B cell (primary cell): ENCODE measurements at regions not wholly inside any gene's neighbourhood (a gene's known extent, or its start where the extent isn't known, plus 50 kb on each side); places are given as distances from the start of the nearest gene placed in this dataset.
"Not testable (repeated sequence)": the region's sequence is repeated elsewhere in the genome, so short reads cannot be mapped to it uniquely, and the experiment has no call there.

ENCODE experiments used
- ATAC-seq: fragments of 200-7000 bp; cut with Tn5 transposase; one replicate; pipeline ENCODE4 v1.10.0; 2021; ENCODE audit warnings: low read depth, mild to moderate bottlenecking, moderate number of reproducible peaks, moderate library complexity
- CTCF ChIA-PET: fragments of 350-600 bp; sonication (Branson Sonifier 250); formaldehyde crosslinking; loops from one replicate; lab custom pipeline; 2021; ENCODE audit warnings: antibody characterized with exemption, inconsistent platforms; lab: Charles Lee
- POLR2A ChIA-PET: fragments of 350-600 bp; sonication (Branson Sonifier 250); formaldehyde crosslinking; loops from one replicate; lab custom pipeline; 2021; ENCODE audit warnings: antibody characterized with exemption; lab: Charles Lee
- DNase-seq: peaks from one replicate; pipeline ENCODE4 v3.0.0; 2013
- H2AFZ ChIP-seq: 2 replicates; pipeline ENCODE4 v1.6.1; 2012; ENCODE audit warnings: mild to moderate bottlenecking, low read depth, low read length; ENCODE audit not compliant: insufficient read depth, poor library complexity, severe bottlenecking
- H3K27ac ChIP-seq, 2 donors: 1 replicate in 1 of 2; 2 replicates in 1 of 2; pipeline ENCODE4 v1.5.1; 2012 to 2013; ENCODE audit warnings: low read length in 2 of 2, mild to moderate bottlenecking in 2 of 2, moderate library complexity in 1 of 2
- H3K27me3 ChIP-seq, 4 experiments: fragments of 200-600 bp in 1 of 4; sonication (generic) in 1 of 4; replicated peaks in 1 of 4; 1 replicate in 2 of 4; 2 replicates in 2 of 4; pipeline versions ENCODE4 v1.6.1 to v1.7.0; 2013 to 2016; ENCODE audit warnings: low read length in 3 of 4, mild to moderate bottlenecking in 2 of 4, mixed read lengths in 1 of 4, moderate library complexity in 1 of 4; ENCODE audit not compliant: insufficient read depth in 4 of 4, control insufficient read depth in 3 of 4; ENCODE audit errors: control extremely low read depth in 1 of 4
- H3K36me3 ChIP-seq, 2 experiments: replicated peaks in 1 of 2; 1 replicate in 1 of 2; 2 replicates in 1 of 2; pipeline versions ENCODE4 v1.6.1 to v1.7.1; 2013; ENCODE audit warnings: low read length in 1 of 2; ENCODE audit not compliant: insufficient read depth in 2 of 2, control insufficient read depth in 1 of 2; ENCODE audit errors: control extremely low read depth in 1 of 2, extremely low read depth in 1 of 2
- H3K4me1 ChIP-seq, 2 donors: fragments of 200-600 bp in 1 of 2; sonication (generic) in 1 of 2; 1 replicate in 1 of 2; 2 replicates in 1 of 2; pipeline versions ENCODE4 v1.5.1 to v1.6.1; 2013 to 2017; ENCODE audit warnings: low read length in 2 of 2; ENCODE audit not compliant: control insufficient read depth in 2 of 2, insufficient read depth in 2 of 2
- H3K4me2 ChIP-seq: replicated peaks from 2 replicates; pipeline ENCODE3; 2012; ENCODE audit warnings: mild to moderate bottlenecking, low read depth, low read length; ENCODE audit not compliant: poor library complexity, severe bottlenecking
- H3K4me3 ChIP-seq, 5 experiments: fragments of 200-600 bp in 1 of 5; sonication (generic) in 1 of 5; 1 replicate in 3 of 5; 2 replicates in 2 of 5; pipeline versions ENCODE4 v1.5.1 to v1.7.0; 2011 to 2016; ENCODE audit warnings: low read length in 4 of 5, mild to moderate bottlenecking in 4 of 5, low read depth in 2 of 5, control low read depth in 1 of 5, moderate library complexity in 1 of 5; ENCODE audit not compliant: insufficient read depth in 1 of 5; ENCODE audit errors: control extremely low read depth in 1 of 5, extremely low read depth in 1 of 5
- H3K79me2 ChIP-seq: fragments of 200-600 bp; sonication (generic); one replicate; pipeline ENCODE4 v1.6.0; 2016; ENCODE audit warnings: low read length; ENCODE audit not compliant: control insufficient read depth, insufficient read depth
- H3K9ac ChIP-seq: fragments of 200-600 bp; sonication (generic); 2 replicates; pipeline ENCODE4 v1.6.1; 2017; ENCODE audit warnings: mild to moderate bottlenecking, low read length, moderate library complexity
- H3K9me3 ChIP-seq, 3 donors: one replicate each; pipeline versions ENCODE4 v1.6.1 to v1.7.1; 2013; ENCODE audit warnings: low read length in 2 of 3; ENCODE audit not compliant: control insufficient read depth in 2 of 3, insufficient read depth in 1 of 3; ENCODE audit errors: control extremely low read depth in 1 of 3
- H4K20me1 ChIP-seq: 2 replicates; pipeline ENCODE4 v1.6.0; 2012; ENCODE audit warnings: mild to moderate bottlenecking, low read length; ENCODE audit not compliant: insufficient read depth, control insufficient read depth, poor library complexity, severe bottlenecking
- H3K27ac Mint-ChIP-seq: one replicate; pipeline ENCODE4 v1.8.0; 2021; ENCODE audit warnings: mixed read lengths
- H3K27me3 Mint-ChIP-seq: one replicate; pipeline ENCODE4 v1.8.0; 2021; ENCODE audit warnings: mixed read lengths
- H3K4me1 Mint-ChIP-seq: one replicate; pipeline ENCODE4 v1.8.0; 2021; ENCODE audit warnings: mixed read lengths
- H3K4me3 Mint-ChIP-seq: one replicate; pipeline ENCODE4 v1.8.0; 2021; ENCODE audit warnings: mixed read lengths
- H3K9me3 Mint-ChIP-seq: one replicate; pipeline ENCODE4 v1.8.0; 2022; ENCODE audit warnings: mixed read lengths; ENCODE audit not compliant: insufficient read depth
- CTCF ChIP-seq: fragments of 200-600 bp; IDR thresholded peaks from one replicate; pipeline ENCODE4 v1.8.0; 2022; ENCODE audit warnings: antibody characterized with exemption, mild to moderate bottlenecking
- EZH2 ChIP-seq: IDR thresholded peaks from 2 replicates; pipeline ENCODE4 v1.6.1; 2012; ENCODE audit warnings: borderline replicate concordance, low read depth, mild to moderate bottlenecking, moderate library complexity, low read length; ENCODE audit not compliant: insufficient read depth, poor library complexity, severe bottlenecking
- whole genome bisulfite sequencing: methylation state at CpG from one replicate; pipeline ENCODE4 v1.1.5; 2013; ENCODE audit warnings: missing lambda C conversion rate; ENCODE audit not compliant: insufficient coverage; 5-methylcytosine and 5-hydroxymethylcytosine counted together
- intact Hi-C: fragments of 100-400 bp; cut with micrococcal nuclease; formaldehyde crosslinking; loops from one replicate; pipeline ENCODE4 v1.10.0; 2022

- H3K27me3 Mint-ChIP-seq = no peaks in the 10 kb centered on the region
- H3K9me3 ChIP-seq = no peaks in the 10 kb centered on the region
These were observed 138.1 kb upstream of the ST6GALNAC5 start for GRCh38 chr1:76729142-76729541.

GRCh38 chr1:76730027-76730426, 137.3 kb upstream of the ST6GALNAC5 start:
- Mint-ChIP-seq H3K27me3 (no peaks in the 10 kb centered on the region), H3K4me1 (no peaks in the 10 kb centered on the region), H3K27ac (no peak overlapping the region), H3K9me3 (no peaks in the 10 kb centered on the region), H3K4me3 (no peak overlapping the region)
- no CpG with 5 or more reads among the region's 2 CpGs for WGBS
- H3K4me3 ChIP-seq = no peak overlapping the region
- no peaks in the 10 kb centered on the region for H3K79me2 ChIP-seq
- H3K36me3 ChIP-seq = no peaks in the 10 kb centered on the region
- DNase-seq = no peak
- H3K27me3 ChIP-seq = no peaks in the 10 kb centered on the region
- H3K27ac ChIP-seq = no peak overlapping the region
- no peaks in the 10 kb centered on the region for H4K20me1 ChIP-seq
- no peak for ATAC-seq
- CTCF ChIA-PET = no interaction called here
- H3K9ac ChIP-seq = no peak overlapping the region
- POLR2A ChIA-PET = no interaction called here
- no peak overlapping the region for H2AFZ ChIP-seq
- TF ChIP-seq EZH2 (no peak), CTCF (no peak)
- no peaks in the 10 kb centered on the region for H3K9me3 ChIP-seq
- no peaks in the 10 kb centered on the region for H3K4me1 ChIP-seq
- intact Hi-C loops = no loop called here
- no peak overlapping the region for H3K4me2 ChIP-seq

More at GRCh38 chr1:76729142-76729541, 138.1 kb upstream of the ST6GALNAC5 start:
- Mint-ChIP-seq H3K4me1 (no peaks in the 10 kb centered on the region), H3K9me3 (no peaks in the 10 kb centered on the region), H3K27ac (no peak overlapping the region), H3K4me3 (no peak overlapping the region)
- H3K4me2 ChIP-seq = no peak overlapping the region
- no peak overlapping the region for H2AFZ ChIP-seq
- WGBS = 93% methylated on average over 2 of the region's 3 CpGs
- no peak overlapping the region for H3K9ac ChIP-seq
- no peaks in the 10 kb centered on the region for H4K20me1 ChIP-seq
- ChIA-PET POLR2A (no interaction called here), CTCF (interaction anchor here (0.7 kb wide), 1 partner anchor 84 kb away, joined by 3 read pairs; no protein-coding TSS in a partner anchor)
- H3K27ac ChIP-seq = no peak overlapping the region
- no peaks in the 10 kb centered on the region for H3K4me1 ChIP-seq
- no peaks in the 10 kb centered on the region for H3K79me2 ChIP-seq
- intact Hi-C loops = no loop called here
- H3K27me3 ChIP-seq = no peaks in the 10 kb centered on the region
- TF ChIP-seq CTCF = no peak
- TF ChIP-seq EZH2 = no peak
- no peak overlapping the region for H3K4me3 ChIP-seq
- no peaks in the 10 kb centered on the region for H3K36me3 ChIP-seq
- DNase-seq (no peak), ATAC-seq (no peak)

- H2AFZ ChIP-seq, H3K27me3 Mint-ChIP-seq, H3K4me1 Mint-ChIP-seq, H3K27me3 ChIP-seq, POLR2A ChIA-PET, H3K4me3 Mint-ChIP-seq, DNase-seq, H3K79me2 ChIP-seq, CTCF ChIA-PET, intact Hi-C loops, H3K4me2 ChIP-seq, H4K20me1 ChIP-seq, H3K9ac ChIP-seq, H3K4me3 ChIP-seq, H3K36me3 ChIP-seq, H3K9me3 Mint-ChIP-seq, H3K9me3 ChIP-seq, H3K27ac Mint-ChIP-seq, ATAC-seq, H3K4me1 ChIP-seq, H3K27ac ChIP-seq: not testable (repeated sequence)
- WGBS = 100% methylated on average over 1 of the region's 1 CpG
These were observed 128.9 kb upstream of the ST6GALNAC5 start for GRCh38 chr1:76738355-76738754.
